ENCODE measurements at regions not wholly inside any gene's neighbourhood (a gene's known extent, or its start where the extent isn't known, plus 50 kb on each side); places are given as distances from the start of the nearest gene placed in this dataset.

DNA sequence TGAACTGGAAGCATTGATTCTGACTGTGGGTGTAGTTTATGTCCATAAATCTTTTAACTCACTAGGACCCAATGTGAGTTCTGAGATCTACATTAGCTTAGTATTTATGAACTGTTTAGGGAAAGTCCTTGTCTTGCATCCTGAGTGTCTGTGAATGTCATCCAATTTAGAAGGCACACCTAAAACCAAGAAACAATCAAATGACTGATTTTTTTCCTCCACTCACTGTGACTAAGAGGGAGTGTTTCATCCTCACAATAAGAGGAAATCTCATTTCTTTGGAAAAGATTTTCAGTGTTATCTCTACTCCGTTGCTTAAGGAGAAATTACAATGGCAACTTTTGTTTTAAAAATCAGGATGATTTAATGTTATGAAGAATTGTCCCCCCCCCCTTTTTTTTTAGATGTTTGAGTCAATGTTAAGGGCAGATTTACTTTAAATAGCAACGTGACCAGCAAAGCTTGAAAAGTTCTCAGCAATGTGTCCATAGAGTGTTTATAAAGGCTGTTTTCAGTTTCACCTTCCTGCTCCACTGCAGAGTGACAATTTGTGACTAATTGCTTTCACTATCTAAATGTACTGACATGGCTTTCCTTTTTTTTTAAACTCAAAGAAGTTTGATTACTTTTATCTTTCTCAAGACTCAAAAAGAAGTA, 173.0 kb downstream of the SPCS3 start:
- no peaks in the 10 kb centered on the region for H3K4me1 Mint-ChIP-seq
- no peak for DNase-seq (ENCODE audit: low spot score in 2 of 2, unreplicated experiment in 2 of 2)
- H3K9me3 Mint-ChIP-seq = peaks cover 18% of the 10 kb centered on the region
- no peaks in the 10 kb centered on the region for H3K36me3 Mint-ChIP-seq
- no peaks in the 10 kb centered on the region for H3K27me3 Mint-ChIP-seq (ENCODE audit: low read depth)
- no peak overlapping the region for H3K27ac Mint-ChIP-seq
- H3K4me3 Mint-ChIP-seq = no peak overlapping the region
- TF ChIP-seq CTCF (IDR thresholded peaks at IDR 0.05; ENCODE audit: unreplicated experiment) = no peak

DNA sequence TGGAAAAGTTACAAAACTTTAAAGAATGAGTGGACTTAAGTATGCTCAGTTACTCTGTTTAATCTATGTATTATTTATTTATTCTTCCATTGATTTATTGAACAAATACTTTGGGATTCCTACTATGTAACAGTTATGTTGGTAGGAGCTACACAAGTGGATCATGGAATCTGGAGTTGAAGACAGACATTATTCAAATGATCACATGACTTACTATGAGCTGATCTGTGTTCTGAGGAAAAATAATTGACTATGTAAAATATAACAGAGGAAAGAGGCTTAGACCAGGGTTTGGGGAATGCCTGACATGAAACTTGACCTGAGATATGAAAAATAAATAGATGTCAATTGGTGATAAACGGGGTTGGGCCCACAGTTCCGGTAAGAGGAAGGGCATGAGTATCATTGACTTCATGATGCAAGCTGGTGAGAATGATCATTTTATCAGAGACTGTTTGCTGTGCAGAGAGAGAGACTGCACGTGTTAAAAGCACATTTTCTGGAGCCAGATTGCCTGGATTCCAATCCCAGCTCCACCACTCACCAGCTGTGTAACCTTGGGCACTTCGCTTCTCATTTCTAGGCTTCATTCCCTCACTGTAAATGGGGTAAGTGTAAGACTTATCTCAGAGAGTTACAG, 179.0 kb downstream of the SPCS3 start:
- peaks cover 13% of the 10 kb centered on the region for H3K9me3 Mint-ChIP-seq
- no peak for TF ChIP-seq CTCF (IDR thresholded peaks at IDR 0.05; ENCODE audit: unreplicated experiment)
- H3K36me3 Mint-ChIP-seq = no peaks in the 10 kb centered on the region
- H3K4me1 Mint-ChIP-seq = no peaks in the 10 kb centered on the region
- no peak overlapping the region for H3K4me3 Mint-ChIP-seq
- no peak overlapping the region for H3K27ac Mint-ChIP-seq
- peaks cover 7% of the 10 kb centered on the region for H3K27me3 Mint-ChIP-seq (ENCODE audit: low read depth)
- DNase-seq (ENCODE audit: low spot score in 2 of 2, unreplicated experiment in 2 of 2) = no peak

GRCh38 chr4:176499518-176499917, 179.8 kb downstream of the SPCS3 start:
- no peak overlapping the region for H3K27ac Mint-ChIP-seq
- H3K4me3 Mint-ChIP-seq = no peak overlapping the region
- H3K27me3 Mint-ChIP-seq (ENCODE audit: low read depth) = peaks cover 13% of the 10 kb centered on the region
- no peak for DNase-seq (ENCODE audit: low spot score in 2 of 2, unreplicated experiment in 2 of 2)
- TF ChIP-seq CTCF (IDR thresholded peaks at IDR 0.05; ENCODE audit: unreplicated experiment) = no peak
- no peaks in the 10 kb centered on the region for H3K4me1 Mint-ChIP-seq
- no peaks in the 10 kb centered on the region for H3K36me3 Mint-ChIP-seq
- peaks cover 13% of the 10 kb centered on the region for H3K9me3 Mint-ChIP-seq

DNA sequence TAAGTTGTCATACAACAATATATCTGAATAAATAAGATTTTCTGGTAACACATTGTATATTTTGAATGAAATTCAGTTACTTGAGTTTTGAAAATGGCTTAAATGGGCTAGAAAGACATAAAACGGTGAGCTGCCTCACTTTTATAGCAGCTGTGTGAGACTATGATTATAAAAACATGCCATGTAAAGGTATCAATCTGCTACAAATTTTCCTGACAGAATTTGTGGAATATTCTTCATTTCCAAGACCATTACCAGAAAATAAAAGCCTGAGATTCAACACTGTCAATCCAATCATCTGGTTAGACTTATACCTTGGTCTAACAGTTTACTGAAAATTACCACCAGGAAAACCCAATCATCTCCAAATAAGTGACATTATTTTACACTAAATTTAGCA, 181.1 kb downstream of the SPCS3 start:
- Mint-ChIP-seq H3K4me1 (no peaks in the 10 kb centered on the region), H3K27me3 (ENCODE audit: low read depth) (peaks cover 17% of the 10 kb centered on the region), H3K27ac (no peak overlapping the region), H3K36me3 (no peaks in the 10 kb centered on the region), H3K4me3 (no peak overlapping the region), H3K9me3 (peaks cover 10% of the 10 kb centered on the region)
- TF ChIP-seq CTCF (IDR thresholded peaks at IDR 0.05; ENCODE audit: unreplicated experiment) = no peak
- no peak for DNase-seq (ENCODE audit: low spot score in 2 of 2, unreplicated experiment in 2 of 2)

DNA sequence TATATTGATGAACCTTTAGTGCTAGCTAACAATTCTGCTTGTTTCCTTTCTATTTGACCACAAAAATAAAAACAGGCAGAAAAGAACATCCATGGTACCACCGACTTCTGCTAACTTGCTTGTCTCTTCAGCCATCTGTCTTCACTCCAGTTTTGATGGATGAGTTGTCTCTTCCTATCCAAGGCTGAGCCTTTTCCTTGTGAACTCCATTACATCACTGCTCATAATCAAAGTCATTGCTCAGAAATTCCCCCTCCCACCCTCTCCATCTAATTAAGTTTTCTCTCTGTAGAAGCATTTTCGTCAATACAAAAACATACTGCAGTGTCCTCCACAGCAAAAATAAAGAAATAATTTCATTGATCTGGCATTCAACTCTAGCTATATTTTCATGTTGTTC, 184.4 kb downstream of the SPCS3 start:
- no peaks in the 10 kb centered on the region for H3K36me3 Mint-ChIP-seq
- no peak for DNase-seq (ENCODE audit: low spot score in 2 of 2, unreplicated experiment in 2 of 2)
- no peak for TF ChIP-seq CTCF (IDR thresholded peaks at IDR 0.05; ENCODE audit: unreplicated experiment)
- peaks cover 8% of the 10 kb centered on the region for H3K9me3 Mint-ChIP-seq
- peaks cover 23% of the 10 kb centered on the region for H3K27me3 Mint-ChIP-seq (ENCODE audit: low read depth)
- no peak overlapping the region for H3K27ac Mint-ChIP-seq
- no peaks in the 10 kb centered on the region for H3K4me1 Mint-ChIP-seq
- no peak overlapping the region for H3K4me3 Mint-ChIP-seq
